ENCODE measurements at regions not wholly inside any gene's neighbourhood (a gene's known extent, or its start where the extent isn't known, plus 50 kb on each side); places are given as distances from the start of the nearest gene placed in this dataset.
A peak's percentile ranks its signal among the peaks of the same experiment; 100 is the strongest.
"Not testable (repeated sequence)": the region's sequence is repeated elsewhere in the genome, so short reads cannot be mapped to it uniquely, and the experiment has no call there.

GRCh38 chr1:187517546-187517945 lies 688.8 kb downstream of the PLA2G4A start:
- no peak for DNase-seq

- no peak for DNase-seq
Measured at GRCh38 chr1:187527346-187527745, 698.6 kb downstream of the PLA2G4A start.

GRCh38 chr1:187537936-187538335 lies 709.2 kb downstream of the PLA2G4A start:
- DNase-seq = peak; percentile 12 to 23

GRCh38 chr1:187549540-187549939 lies 720.8 kb downstream of the PLA2G4A start:
- DNase-seq = no peak

- no peak for DNase-seq
Measured at GRCh38 chr1:187551061-187551460, 722.3 kb downstream of the PLA2G4A start.

GRCh38 chr1:187563191-187563590 lies 734.4 kb downstream of the PLA2G4A start:
- DNase-seq = no peak

- DNase-seq = no peak
Measured at GRCh38 chr1:187566354-187566753, 737.6 kb downstream of the PLA2G4A start.

- no peak for DNase-seq
Measured at GRCh38 chr1:187568067-187568466, 739.3 kb downstream of the PLA2G4A start.

- DNase-seq = no peak
Measured at GRCh38 chr1:187570166-187570565, 741.4 kb downstream of the PLA2G4A start.

GRCh38 chr1:187577610-187578009 lies 748.9 kb downstream of the PLA2G4A start:
- peak; percentile 4 to 6 for DNase-seq

- DNase-seq = no peak
Measured at GRCh38 chr1:187588917-187589316, 760.2 kb downstream of the PLA2G4A start.

GRCh38 chr1:187605736-187606135 lies 777.0 kb downstream of the PLA2G4A start:
- DNase-seq = no peak

- DNase-seq = not testable (repeated sequence)
Measured at GRCh38 chr1:187615853-187616735, 787.3 kb downstream of the PLA2G4A start.

- not testable (repeated sequence) for DNase-seq
Measured at GRCh38 chr1:187616830-187617229, 788.1 kb downstream of the PLA2G4A start.

- DNase-seq = no peak
Measured at GRCh38 chr1:187617776-187618175, 789.0 kb downstream of the PLA2G4A start.

- no peak for DNase-seq
Measured at GRCh38 chr1:187619175-187619574, 790.4 kb downstream of the PLA2G4A start.

GRCh38 chr1:187621951-187622350 lies 793.2 kb downstream of the PLA2G4A start:
- no peak for DNase-seq

- no peak for DNase-seq
Measured at GRCh38 chr1:187622545-187622944, 793.8 kb downstream of the PLA2G4A start.

GRCh38 chr1:187624812-187625545 lies 796.2 kb downstream of the PLA2G4A start:
- peak; percentile 4 to 28 for DNase-seq

GRCh38 chr1:187626056-187626455 lies 797.3 kb downstream of the PLA2G4A start:
- no peak for DNase-seq

GRCh38 chr1:187627516-187627915 lies 798.8 kb downstream of the PLA2G4A start:
- no peak for DNase-seq

GRCh38 chr1:187629075-187629474 lies 800.3 kb downstream of the PLA2G4A start:
- no peak for DNase-seq

Data from right lung (tissue), 2 donors.